ENCODE measurements at regions not wholly inside any gene's neighbourhood (a gene's known extent, or its start where the extent isn't known, plus 50 kb on each side); places are given as distances from the start of the nearest gene placed in this dataset.

DNA sequence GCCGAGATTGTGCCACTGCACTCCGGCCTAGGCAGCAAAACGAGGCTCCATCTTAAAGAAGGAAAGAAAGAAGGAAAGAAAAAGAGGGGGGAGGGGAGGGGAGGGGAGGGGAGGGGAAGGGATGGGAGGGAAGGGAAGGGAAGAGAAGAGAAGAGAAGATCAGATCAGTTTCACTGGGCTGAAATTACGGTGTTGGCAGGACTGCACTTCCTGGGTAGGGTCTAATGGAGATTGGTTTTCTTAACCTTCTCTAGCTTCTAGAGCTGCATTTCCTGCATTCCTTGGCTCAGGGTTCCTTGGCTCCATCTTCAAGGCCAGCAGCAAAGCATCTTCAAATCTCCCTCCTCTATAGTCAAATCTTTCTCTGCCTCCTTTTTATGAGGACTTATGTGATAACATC, 349.1 kb upstream of the CRIM1 start:
- Histone ChIP-seq H2AFZ (ENCODE audit: low read length) (no peak overlapping the region), H3K4me2 (ENCODE audit: low read length) (no peak overlapping the region), H3K4me3 (ENCODE audit: low read length) (no peak overlapping the region), H3K79me2 (ENCODE audit: low read length) (no peaks in the 10 kb centered on the region), H3K9ac (ENCODE audit: low read length) (no peak overlapping the region), H3K4me1 (ENCODE audit: insufficient read depth, low read length) (no peaks in the 10 kb centered on the region), H3K27me3 (ENCODE audit: low read length) (peaks cover 35% of the 10 kb centered on the region), H3K9me2 (replicated peaks; ENCODE audit: low read length) (no peaks in the 10 kb centered on the region), H4K20me1 (ENCODE audit: low read length) (no peaks in the 10 kb centered on the region), H3K36me3 (ENCODE audit: low read depth, low read length) (no peaks in the 10 kb centered on the region), H3K9me3 (ENCODE audit: low read length) (no peaks in the 10 kb centered on the region), H3K27ac (ENCODE audit: low read length) (no peak overlapping the region), H3F3A (ENCODE audit: low read length, unreplicated experiment) (no peaks in the 10 kb centered on the region)
- intact Hi-C loops (cut with micrococcal nuclease), result no loop called here
- ATAC-seq, result no peak
- ChIA-PET POLR2A (ENCODE audit: unreplicated experiment) (no interaction called here), CTCF (no interaction called here)
- BruUV-seq (replicated peaks), result no TSS peak
- no peak for DNase-seq
- TF ChIP-seq, protein P1, sequence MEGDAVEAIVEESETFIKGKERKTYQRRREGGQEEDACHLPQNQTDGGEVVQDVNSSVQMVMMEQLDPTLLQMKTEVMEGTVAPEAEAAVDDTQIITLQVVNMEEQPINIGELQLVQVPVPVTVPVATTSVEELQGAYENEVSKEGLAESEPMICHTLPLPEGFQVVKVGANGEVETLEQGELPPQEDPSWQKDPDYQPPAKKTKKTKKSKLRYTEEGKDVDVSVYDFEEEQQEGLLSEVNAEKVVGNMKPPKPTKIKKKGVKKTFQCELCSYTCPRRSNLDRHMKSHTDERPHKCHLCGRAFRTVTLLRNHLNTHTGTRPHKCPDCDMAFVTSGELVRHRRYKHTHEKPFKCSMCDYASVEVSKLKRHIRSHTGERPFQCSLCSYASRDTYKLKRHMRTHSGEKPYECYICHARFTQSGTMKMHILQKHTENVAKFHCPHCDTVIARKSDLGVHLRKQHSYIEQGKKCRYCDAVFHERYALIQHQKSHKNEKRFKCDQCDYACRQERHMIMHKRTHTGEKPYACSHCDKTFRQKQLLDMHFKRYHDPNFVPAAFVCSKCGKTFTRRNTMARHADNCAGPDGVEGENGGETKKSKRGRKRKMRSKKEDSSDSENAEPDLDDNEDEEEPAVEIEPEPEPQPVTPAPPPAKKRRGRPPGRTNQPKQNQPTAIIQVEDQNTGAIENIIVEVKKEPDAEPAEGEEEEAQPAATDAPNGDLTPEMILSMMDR (conservative IDR thresholded peaks at IDR 0.05; ENCODE audit: low read depth, low read length), result no peak
- no peak for TF ChIP-seq EZH2 (IDR thresholded peaks at IDR 0.05; ENCODE audit: low read length, unreplicated experiment)

DNA sequence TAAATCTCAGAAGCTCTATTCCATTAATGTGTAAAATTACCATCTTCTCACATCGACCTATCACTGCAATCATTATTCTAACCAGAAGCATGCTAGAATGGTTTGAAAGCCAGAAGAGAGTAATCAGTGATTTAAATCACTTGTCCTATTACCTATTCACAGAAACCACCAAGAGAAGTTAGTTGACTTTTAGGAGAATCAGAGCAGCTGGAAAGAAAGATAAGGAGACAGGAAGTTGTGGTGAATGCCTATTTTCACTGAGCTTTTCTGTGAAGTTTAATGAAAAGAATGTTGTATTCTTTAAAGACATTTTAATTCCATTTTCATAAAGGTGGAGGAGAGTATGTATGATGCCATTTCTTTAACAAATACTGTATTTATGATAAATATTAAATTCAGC, 352.6 kb upstream of the CRIM1 start:
- CTCF ChIA-PET, result no interaction called here
- no peaks in the 10 kb centered on the region for H3F3A ChIP-seq (ENCODE audit: low read length, unreplicated experiment)
- POLR2A ChIA-PET (ENCODE audit: unreplicated experiment), result no interaction called here

DNA sequence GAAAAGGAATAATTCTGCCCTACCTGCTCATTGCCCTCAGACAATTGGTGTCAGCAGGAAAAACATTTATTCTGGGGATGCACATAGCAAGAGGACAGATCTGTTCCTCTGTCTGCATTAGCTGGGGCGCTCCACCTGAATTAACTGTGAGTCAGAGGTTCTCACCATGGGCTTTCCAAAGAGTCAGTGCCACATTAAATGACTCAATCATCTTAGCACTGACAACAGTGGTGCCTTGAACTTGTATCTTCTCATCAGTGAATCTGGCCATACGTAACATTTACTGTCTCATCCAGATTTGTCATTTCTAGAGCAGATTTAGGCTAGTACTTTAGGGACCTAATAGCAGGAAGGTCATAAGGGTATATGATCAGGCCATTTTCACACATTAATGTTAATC, 358.1 kb upstream of the CRIM1 start:
- no peak for DNase-seq
- no peak for ATAC-seq
- no TSS peak for BruUV-seq (replicated peaks)
- Histone ChIP-seq H3K4me2 (ENCODE audit: low read length) (no peak overlapping the region), H3K4me3 (ENCODE audit: low read length) (no peak overlapping the region), H3F3A (ENCODE audit: low read length, unreplicated experiment) (no peaks in the 10 kb centered on the region), H3K9me2 (replicated peaks; ENCODE audit: low read length) (no peaks in the 10 kb centered on the region), H3K4me1 (ENCODE audit: insufficient read depth, low read length) (no peaks in the 10 kb centered on the region), H3K36me3 (ENCODE audit: low read depth, low read length) (no peaks in the 10 kb centered on the region), H3K79me2 (ENCODE audit: low read length) (no peaks in the 10 kb centered on the region), H3K27ac (ENCODE audit: low read length) (no peak overlapping the region), H3K9ac (ENCODE audit: low read length) (no peak overlapping the region), H3K9me3 (ENCODE audit: low read length) (no peaks in the 10 kb centered on the region), H3K27me3 (ENCODE audit: low read length) (peaks cover 52% of the 10 kb centered on the region), H4K20me1 (ENCODE audit: low read length) (no peaks in the 10 kb centered on the region), H2AFZ (ENCODE audit: low read length) (no peak overlapping the region)
- CTCF ChIA-PET, result no interaction called here
- POLR2A ChIA-PET (ENCODE audit: unreplicated experiment), result no interaction called here
- TF ChIP-seq, protein P1 (conservative IDR thresholded peaks at IDR 0.05; ENCODE audit: low read depth, low read length), result no peak
- TF ChIP-seq EZH2 (IDR thresholded peaks at IDR 0.05; ENCODE audit: low read length, unreplicated experiment) (no peak), EZH2phosphoT487 (IDR thresholded peaks at IDR 0.05; ENCODE audit: borderline replicate concordance, low read length) (no peak)
- intact Hi-C loops (cut with micrococcal nuclease), result no loop called here

More for the DNA sequence above, 352.6 kb upstream of the CRIM1 start:
- no peaks in the 10 kb centered on the region for H3K9me2 ChIP-seq (replicated peaks; ENCODE audit: low read length)
- H3K9ac ChIP-seq (ENCODE audit: low read length), result no peak overlapping the region
- intact Hi-C loops (cut with micrococcal nuclease), result no loop called here
- H3K27me3 ChIP-seq (ENCODE audit: low read length), result peaks cover 61% of the 10 kb centered on the region
- H3K4me3 ChIP-seq (ENCODE audit: low read length), result no peak overlapping the region
- no peak for TF ChIP-seq EZH2 (IDR thresholded peaks at IDR 0.05; ENCODE audit: low read length, unreplicated experiment)
- TF ChIP-seq, protein P1 (conservative IDR thresholded peaks at IDR 0.05; ENCODE audit: low read depth, low read length), result no peak
- TF ChIP-seq EZH2phosphoT487 (IDR thresholded peaks at IDR 0.05; ENCODE audit: borderline replicate concordance, low read length), result no peak
- no peaks in the 10 kb centered on the region for H3K36me3 ChIP-seq (ENCODE audit: low read depth, low read length)
- DNase-seq (no peak), ATAC-seq (no peak)
- no peak overlapping the region for H3K4me2 ChIP-seq (ENCODE audit: low read length)
- no peak overlapping the region for H2AFZ ChIP-seq (ENCODE audit: low read length)
- no peaks in the 10 kb centered on the region for H3K4me1 ChIP-seq (ENCODE audit: insufficient read depth, low read length)
- H3K27ac ChIP-seq (ENCODE audit: low read length), result no peak overlapping the region
- BruUV-seq (replicated peaks), result no TSS peak
- no peaks in the 10 kb centered on the region for H3K9me3 ChIP-seq (ENCODE audit: low read length)
- no peaks in the 10 kb centered on the region for H3K79me2 ChIP-seq (ENCODE audit: low read length)
- no peaks in the 10 kb centered on the region for H4K20me1 ChIP-seq (ENCODE audit: low read length)
